GM12878 (cell line): ENCODE measurements at regions not wholly inside any gene's neighbourhood (a gene's known extent, or its start where the extent isn't known, plus 50 kb on each side); places are given as distances from the start of the nearest gene placed in this dataset.

Source experiments
- ATAC-seq: fragments of 200-7000 bp; cut with Tn5 transposase; 3 replicates; pipeline ENCODE4 v1.9.1; 2020; ENCODE audit warnings: mild to moderate bottlenecking, moderate library complexity
- BruUV-seq: library from RNA; stranded (reverse); fragments of 400-500 nt; replicated peaks from 2 replicates; lab custom pipeline; 2021; lab: Mats Ljungman, UMichigan
- CTCF ChIA-PET: fragments of 300-600 bp; sonication (Branson Sonifier 250); formaldehyde crosslinking; extraction: SDS; loops from one replicate; lab custom pipeline; 2021; ENCODE audit warnings: inconsistent platforms; lab: Yijun Ruan, JAX
- POLR2A ChIA-PET: fragments of 350-600 bp; formaldehyde crosslinking; extraction: SDS; loops from one replicate; lab custom pipeline; 2021; ENCODE audit warnings: inconsistent platforms; lab: Charles Lee
- RAD21 ChIA-PET: fragments of 300-600 bp; sonication (Branson Sonifier 250); formaldehyde crosslinking; loops from one replicate; lab custom pipeline; 2023; ENCODE audit warnings: antibody characterized with exemption; ENCODE audit not compliant: unreplicated experiment; lab: Charles Lee
- SMC1A ChIA-PET: fragments of 300-600 bp; sonication (Branson Sonifier 250); formaldehyde crosslinking; loops from one replicate; lab custom pipeline; 2023; ENCODE audit not compliant: unreplicated experiment, uncharacterized antibody; lab: Charles Lee
- DNase-seq: peaks from one replicate; pipeline ENCODE4 v3.0.0-alpha.2; 2011; ENCODE audit warnings: low read depth, low spot score
- FAIRE-seq: peaks from 3 replicates; lab custom pipeline; 2011; peaks lifted over from hg19 to GRCh38; lab: Jason Lieb, UNC
- H2AFZ ChIP-seq: 2 replicates; pipeline ENCODE4 v1.6.0; 2011; ENCODE audit warnings: low read depth, low read length, control low read depth; ENCODE audit not compliant: control insufficient read depth
- H3K27ac ChIP-seq: 2 replicates; pipeline ENCODE4 v1.5.1; 2011; ENCODE audit warnings: control low read depth; ENCODE audit not compliant: control insufficient read depth, insufficient read depth
- H3K27me3 ChIP-seq, 2 experiments: replicated peaks in 1 of 2; 2 replicates each; pipeline versions ENCODE4 v1.6.0 to v1.6.1; 2011; ENCODE audit warnings: low read length in 1 of 2; ENCODE audit not compliant: control insufficient read depth in 2 of 2, insufficient read depth in 2 of 2
- H3K36me3 ChIP-seq, 2 experiments: 2 replicates each; pipeline ENCODE4 v1.5.1; 2011; ENCODE audit warnings: low read length in 1 of 2; ENCODE audit not compliant: control insufficient read depth in 2 of 2, insufficient read depth in 2 of 2
- H3K4me1 ChIP-seq: 2 replicates; pipeline ENCODE4 v1.6.1; 2011; ENCODE audit warnings: mild to moderate bottlenecking, low read length, moderate library complexity, mixed read lengths; ENCODE audit not compliant: control insufficient read depth, insufficient read depth
- H3K4me2 ChIP-seq: 2 replicates; pipeline ENCODE4 v1.6.0; 2011; ENCODE audit warnings: control low read depth; ENCODE audit not compliant: control insufficient read depth, insufficient read depth
- H3K4me3 ChIP-seq: fragments of 200-600 bp; sonication (generic); 2 replicates; pipeline ENCODE4 v1.5.1; 2016
- H3K79me2 ChIP-seq: 2 replicates; pipeline ENCODE4 v1.6.0; 2011; ENCODE audit warnings: low read length; ENCODE audit not compliant: control insufficient read depth, insufficient read depth
- H3K9ac ChIP-seq: 2 replicates; pipeline ENCODE4 v1.8.0; 2011; ENCODE audit warnings: low read length, control low read depth, mixed read lengths; ENCODE audit not compliant: control insufficient read depth, insufficient read depth
- H3K9me3 ChIP-seq: replicated peaks from 3 replicates; pipeline ENCODE4 v1.5.1; 2011; ENCODE audit warnings: mild to moderate bottlenecking, low read length; ENCODE audit not compliant: control insufficient read depth, insufficient read depth
- H4K20me1 ChIP-seq: 2 replicates; pipeline ENCODE4 v1.6.0; 2011; ENCODE audit not compliant: control insufficient read depth, insufficient read depth
- CHD2 ChIP-seq: IDR thresholded peaks from 2 replicates; pipeline ENCODE4 v1.6.1; 2011; ENCODE audit warnings: low read depth, low read length, improper control_type of control experiment, borderline replicate concordance
- CREM ChIP-seq: IDR thresholded peaks from 2 replicates; pipeline ENCODE4 v1.6.1; 2014; ENCODE audit warnings: antibody characterized with exemption, low read depth
- FOXM1 ChIP-seq: IDR thresholded peaks from 2 replicates; pipeline ENCODE4 v1.6.1; 2012; ENCODE audit warnings: low read depth, mild to moderate bottlenecking, inconsistent platforms, low read length, moderate library complexity
- GABPA ChIP-seq: IDR thresholded peaks from 2 replicates; pipeline ENCODE4 v1.6.1; 2014; ENCODE audit warnings: antibody characterized with exemption, low read depth, mild to moderate bottlenecking, inconsistent platforms
- MEF2B ChIP-seq: fragments of 450-650 bp; IDR thresholded peaks from 2 replicates; pipeline ENCODE4 v1.6.1; 2018; ENCODE audit warnings: mild to moderate bottlenecking, moderate library complexity; ENCODE audit not compliant: partially characterized antibody, poor library complexity, severe bottlenecking
- MXI1 ChIP-seq: fragments of 150-350 bp; IDR thresholded peaks from 2 replicates; pipeline ENCODE4 v1.6.1; 2011; ENCODE audit warnings: low read depth, mild to moderate bottlenecking, inconsistent platforms, low read length, improper control_type of control experiment
- PAX5 ChIP-seq: IDR thresholded peaks from 2 replicates; pipeline ENCODE4 v1.6.1; 2011; ENCODE audit warnings: low read depth, low read length, borderline replicate concordance
- POU2F2 ChIP-seq: IDR thresholded peaks from 3 replicates; pipeline ENCODE4 v1.6.1; 2011; ENCODE audit warnings: low read depth, mild to moderate bottlenecking, low read length, borderline replicate concordance
- SMAD1 ChIP-seq: fragments of 450-650 bp; IDR thresholded peaks from 2 replicates; pipeline ENCODE4 v1.6.1; 2018; ENCODE audit warnings: mild to moderate bottlenecking, low read depth; ENCODE audit not compliant: partially characterized antibody
- WGBS: methylation state at CpG from one replicate; pipeline ENCODE4 v1.1.6; 2016; ENCODE audit warnings: low lambda C conversion rate; ENCODE audit not compliant: insufficient replicate concordance, insufficient coverage; ENCODE audit errors: missing lambda C conversion rate; 5-methylcytosine and 5-hydroxymethylcytosine counted together
- in situ Hi-C: fragments of 300-500 bp; cut with MboI; formaldehyde crosslinking; loops from 9 replicates; pipeline ENCODE4 v1.14.3; 2018; ENCODE audit warnings: mixed read lengths
- intact Hi-C: fragments of 100-400 bp; cut with micrococcal nuclease; formaldehyde crosslinking; loops from one replicate; pipeline ENCODE4 v1.14.2; 2022; ENCODE audit not compliant: unreplicated experiment
- TF ChIP-seq, protein P1 (sequence below): IDR thresholded peaks from 2 replicates; pipeline ENCODE4 v1.6.1; 2011; ENCODE audit warnings: borderline replicate concordance, low read depth, mild to moderate bottlenecking, moderate library complexity, mixed read lengths, low read length; ENCODE audit not compliant: insufficient read depth; ENCODE audit errors: extremely low read length
- TF ChIP-seq, protein P2 (sequence below): fragments of 450-650 bp; IDR thresholded peaks from 2 replicates; pipeline ENCODE4 v1.6.1; 2014; ENCODE audit warnings: mild to moderate bottlenecking
- TF ChIP-seq, protein P3 (sequence below): fragments of 450-650 bp; conservative IDR thresholded peaks from 2 replicates; pipeline ENCODE4 v1.6.1; 2017; ENCODE audit warnings: mild to moderate bottlenecking, moderate library complexity

DNA sequence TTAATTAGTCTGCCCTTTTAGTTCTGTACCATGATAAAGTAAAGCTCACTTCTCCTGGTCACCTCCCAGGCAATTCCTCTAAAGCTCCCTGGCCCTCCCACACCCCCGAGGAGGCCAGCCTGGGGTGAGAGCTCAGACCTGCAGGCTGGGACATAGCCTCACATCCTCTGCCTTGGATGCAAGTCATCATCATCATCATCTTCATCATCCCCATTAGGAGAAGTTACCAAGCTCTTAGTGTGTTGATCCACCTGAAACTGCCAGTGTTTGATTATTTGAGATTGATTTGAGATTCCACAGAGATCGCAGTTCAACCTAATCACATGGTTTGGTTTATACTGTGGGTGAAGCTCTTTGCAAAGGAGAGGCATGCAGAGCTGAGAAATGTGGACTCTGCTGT lies 197.5 kb downstream of the CYLD start:
- no TSS peak for BruUV-seq
- H3K9me3 ChIP-seq = no peaks in the 10 kb centered on the region
- in situ Hi-C loops = no loop called here
- H3K4me1 ChIP-seq = no peaks in the 10 kb centered on the region
- RAD21 ChIA-PET = no interaction called here
- ATAC-seq (no peak), DNase-seq (no peak), FAIRE-seq (no peak)
- H3K27me3 ChIP-seq = peaks cover 0 to 3% of the 10 kb centered on the region in 2 experiments; a peak in 2 of 4 replicates
- no peaks in the 10 kb centered on the region for H3K36me3 ChIP-seq
- no peaks in the 10 kb centered on the region for H3K79me2 ChIP-seq
- CTCF ChIA-PET = no interaction called here
- H3K27ac ChIP-seq = no peak overlapping the region
- POLR2A ChIA-PET = interaction anchor here (0.6 kb wide), 2 partner anchors 10 to 52 kb away, joined by 3 to 4 read pairs; no protein-coding TSS in a partner anchor
- H3K4me2 ChIP-seq = no peak overlapping the region
- SMC1A ChIA-PET = no interaction called here
- WGBS = 18% methylated on average over 2 of the region's 2 CpGs
- H2AFZ ChIP-seq = no peak overlapping the region
- no peak overlapping the region for H3K4me3 ChIP-seq
- H4K20me1 ChIP-seq = no peaks in the 10 kb centered on the region
- H3K9ac ChIP-seq = no peak overlapping the region
- intact Hi-C loops = no loop called here
- TF ChIP-seq PAX5 (no peak), MXI1 (no peak), FOXM1 (no peak)

DNA sequence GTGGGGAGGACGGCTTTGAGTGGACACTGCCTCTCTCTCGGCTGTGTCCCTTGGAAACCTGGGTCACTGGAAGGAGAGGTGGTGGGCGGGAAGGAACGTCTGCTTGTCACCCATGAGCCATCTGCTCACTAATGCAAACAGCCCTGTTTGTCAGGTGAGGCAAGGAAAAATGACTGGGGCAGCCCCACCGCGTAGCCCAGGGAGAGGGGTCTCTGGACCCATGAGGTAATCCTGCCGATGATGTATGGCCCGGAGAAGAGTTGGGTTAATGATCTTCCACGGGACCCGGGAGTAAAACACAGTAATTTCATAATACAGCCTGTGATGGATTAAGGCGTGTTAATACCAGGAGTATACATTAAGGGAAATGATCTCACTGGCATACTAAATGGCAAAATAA lies 197.0 kb downstream of the CYLD start:
- FAIRE-seq = no peak
- CTCF ChIA-PET = no interaction called here
- no peak for TF ChIP-seq CREM
- TF ChIP-seq, protein P1, sequence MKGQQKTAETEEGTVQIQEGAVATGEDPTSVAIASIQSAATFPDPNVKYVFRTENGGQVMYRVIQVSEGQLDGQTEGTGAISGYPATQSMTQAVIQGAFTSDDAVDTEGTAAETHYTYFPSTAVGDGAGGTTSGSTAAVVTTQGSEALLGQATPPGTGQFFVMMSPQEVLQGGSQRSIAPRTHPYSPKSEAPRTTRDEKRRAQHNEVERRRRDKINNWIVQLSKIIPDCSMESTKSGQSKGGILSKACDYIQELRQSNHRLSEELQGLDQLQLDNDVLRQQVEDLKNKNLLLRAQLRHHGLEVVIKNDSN = no peak
- no peak for TF ChIP-seq SMAD1
- TF ChIP-seq, protein P2, sequence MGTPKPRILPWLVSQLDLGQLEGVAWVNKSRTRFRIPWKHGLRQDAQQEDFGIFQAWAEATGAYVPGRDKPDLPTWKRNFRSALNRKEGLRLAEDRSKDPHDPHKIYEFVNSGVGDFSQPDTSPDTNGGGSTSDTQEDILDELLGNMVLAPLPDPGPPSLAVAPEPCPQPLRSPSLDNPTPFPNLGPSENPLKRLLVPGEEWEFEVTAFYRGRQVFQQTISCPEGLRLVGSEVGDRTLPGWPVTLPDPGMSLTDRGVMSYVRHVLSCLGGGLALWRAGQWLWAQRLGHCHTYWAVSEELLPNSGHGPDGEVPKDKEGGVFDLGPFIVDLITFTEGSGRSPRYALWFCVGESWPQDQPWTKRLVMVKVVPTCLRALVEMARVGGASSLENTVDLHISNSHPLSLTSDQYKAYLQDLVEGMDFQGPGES = no peak
- no peak for TF ChIP-seq POU2F2
- no peak for TF ChIP-seq MEF2B
- no peak for TF ChIP-seq GABPA
- TF ChIP-seq, protein P3, sequence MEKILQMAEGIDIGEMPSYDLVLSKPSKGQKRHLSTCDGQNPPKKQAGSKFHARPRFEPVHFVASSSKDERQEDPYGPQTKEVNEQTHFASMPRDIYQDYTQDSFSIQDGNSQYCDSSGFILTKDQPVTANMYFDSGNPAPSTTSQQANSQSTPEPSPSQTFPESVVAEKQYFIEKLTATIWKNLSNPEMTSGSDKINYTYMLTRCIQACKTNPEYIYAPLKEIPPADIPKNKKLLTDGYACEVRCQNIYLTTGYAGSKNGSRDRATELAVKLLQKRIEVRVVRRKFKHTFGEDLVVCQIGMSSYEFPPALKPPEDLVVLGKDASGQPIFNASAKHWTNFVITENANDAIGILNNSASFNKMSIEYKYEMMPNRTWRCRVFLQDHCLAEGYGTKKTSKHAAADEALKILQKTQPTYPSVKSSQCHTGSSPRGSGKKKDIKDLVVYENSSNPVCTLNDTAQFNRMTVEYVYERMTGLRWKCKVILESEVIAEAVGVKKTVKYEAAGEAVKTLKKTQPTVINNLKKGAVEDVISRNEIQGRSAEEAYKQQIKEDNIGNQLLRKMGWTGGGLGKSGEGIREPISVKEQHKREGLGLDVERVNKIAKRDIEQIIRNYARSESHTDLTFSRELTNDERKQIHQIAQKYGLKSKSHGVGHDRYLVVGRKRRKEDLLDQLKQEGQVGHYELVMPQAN = no peak
- TF ChIP-seq CHD2 = no peak

More for the DNA sequence above, 197.0 kb downstream of the CYLD start:
- BruUV-seq = no TSS peak
- Histone ChIP-seq H4K20me1 (no peaks in the 10 kb centered on the region), H3K9me3 (no peaks in the 10 kb centered on the region), H3K4me3 (no peak overlapping the region), H3K27ac (no peak overlapping the region), H2AFZ (no peak overlapping the region), H3K79me2 (no peaks in the 10 kb centered on the region), H3K9ac (no peak overlapping the region), H3K4me2 (no peak overlapping the region), H3K4me1 (no peaks in the 10 kb centered on the region), H3K27me3 (peaks cover 0 to 2% of the 10 kb centered on the region in 2 experiments; a peak in 2 of 4 replicates), H3K36me3 (no peaks in the 10 kb centered on the region)
- WGBS = 24% methylated on average over 11 of the region's 11 CpGs
- ATAC-seq = no peak
- intact Hi-C loops (no loop called here), in situ Hi-C loops (no loop called here)
- DNase-seq = no peak
- ChIA-PET SMC1A (no interaction called here), POLR2A (no interaction called here), RAD21 (no interaction called here)
